GM19395 (cell line): ENCODE measurements at regions not wholly inside any gene's neighbourhood (a gene's known extent, or its start where the extent isn't known, plus 50 kb on each side); places are given as distances from the start of the nearest gene placed in this dataset.
A peak's percentile ranks its signal among the peaks of the same experiment; 100 is the strongest.
"Not testable (repeated sequence)": the region's sequence is repeated elsewhere in the genome, so short reads cannot be mapped to it uniquely, and the experiment has no call there.

Source experiments
- ATAC-seq: cut with Tn5 transposase; IDR thresholded peaks from one replicate; pipeline ENCODE4 v1.9.1; 2021; ENCODE audit warnings: mild to moderate bottlenecking, moderate library complexity; ENCODE audit not compliant: unreplicated experiment

GRCh38 chr2:221775096-221775495 lies 203.0 kb upstream of the EPHA4 start:
- ATAC-seq, result no peak

GRCh38 chr2:221774136-221774535 lies 202.0 kb upstream of the EPHA4 start:
- ATAC-seq, result no peak

DNA sequence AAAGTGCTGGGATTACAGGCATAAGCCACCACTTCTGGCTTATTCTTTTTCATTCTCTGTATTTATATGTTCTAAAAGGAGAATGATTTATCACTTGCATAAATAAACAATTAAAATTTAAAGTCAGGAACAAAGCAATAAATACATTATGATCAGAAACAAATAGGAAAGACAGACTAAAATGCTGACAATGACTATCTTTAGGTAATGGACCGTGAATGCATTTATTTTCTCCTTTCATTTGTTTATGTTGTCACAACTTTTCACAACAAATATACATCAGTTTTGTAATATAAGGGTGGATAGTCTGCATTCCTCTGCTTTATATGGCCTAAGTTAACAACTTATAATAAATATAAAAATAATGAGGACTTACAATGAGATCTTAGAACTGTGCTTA lies 199.2 kb upstream of the EPHA4 start:
- ATAC-seq, result no peak

- ATAC-seq, result no peak
Observed at GRCh38 chr2:221767106-221768012, 195.3 kb upstream of the EPHA4 start.

GRCh38 chr2:221762496-221762895 lies 190.4 kb upstream of the EPHA4 start:
- ATAC-seq, result no peak

DNA sequence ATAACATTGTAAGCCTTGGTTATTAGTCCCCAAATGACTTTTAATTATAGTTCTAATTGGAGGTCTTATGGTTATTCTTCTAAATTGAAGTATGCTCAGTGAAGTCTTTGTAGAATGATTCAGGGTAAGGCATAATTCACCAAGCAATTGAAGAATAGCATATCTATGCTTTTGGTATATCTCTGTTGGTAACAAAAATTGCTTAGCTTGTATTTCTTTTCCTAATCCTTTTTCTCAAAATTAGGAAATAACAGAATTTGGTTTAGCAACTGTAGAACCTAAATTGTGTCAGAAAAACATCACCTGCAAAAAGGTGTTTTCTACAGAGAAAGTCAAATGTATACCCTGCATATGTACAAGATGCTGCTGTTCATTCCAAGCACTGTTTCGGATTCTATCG lies 189.2 kb upstream of the EPHA4 start:
- ATAC-seq, result no peak

DNA sequence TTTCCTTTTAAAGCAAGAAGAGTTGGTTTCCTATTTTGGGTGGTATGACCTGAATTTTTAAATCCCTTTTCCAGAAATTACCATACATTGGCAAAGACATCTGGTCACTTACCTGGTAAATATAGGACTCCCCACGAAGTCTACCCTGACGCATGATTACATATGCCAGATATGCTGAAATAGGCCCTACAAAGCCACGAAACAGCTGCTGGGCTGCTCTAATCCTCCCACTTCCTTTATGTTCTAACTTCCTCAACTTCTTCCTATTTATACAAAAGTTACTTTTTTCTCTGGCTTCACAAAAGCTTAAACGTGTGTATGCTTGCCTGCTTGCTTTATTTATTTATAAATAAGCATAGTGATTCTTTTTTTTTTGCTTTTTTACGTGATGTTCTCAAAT lies 186.0 kb upstream of the EPHA4 start:
- no peak for ATAC-seq

DNA sequence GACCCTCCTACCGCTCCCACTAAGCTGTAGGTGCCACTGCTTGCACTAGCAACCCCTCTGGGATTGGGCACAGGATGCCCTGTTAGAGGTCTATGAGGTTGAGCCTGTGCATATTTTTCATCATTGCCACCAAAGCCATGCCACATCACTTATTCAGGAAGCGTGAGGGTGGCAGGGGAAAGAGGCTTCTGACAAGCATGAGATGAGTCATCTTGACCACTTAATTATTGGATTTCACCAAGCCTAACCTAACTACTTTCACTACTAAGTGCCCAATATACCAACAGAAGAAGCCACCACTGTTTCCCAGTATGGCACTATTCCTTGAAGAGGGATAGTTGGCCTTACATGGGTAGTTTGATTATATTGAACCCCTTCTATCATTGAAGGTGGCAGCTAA lies 181.3 kb upstream of the EPHA4 start:
- ATAC-seq, result no peak

GRCh38 chr2:221752781-221753180 lies 180.7 kb upstream of the EPHA4 start:
- ATAC-seq, result no peak

DNA sequence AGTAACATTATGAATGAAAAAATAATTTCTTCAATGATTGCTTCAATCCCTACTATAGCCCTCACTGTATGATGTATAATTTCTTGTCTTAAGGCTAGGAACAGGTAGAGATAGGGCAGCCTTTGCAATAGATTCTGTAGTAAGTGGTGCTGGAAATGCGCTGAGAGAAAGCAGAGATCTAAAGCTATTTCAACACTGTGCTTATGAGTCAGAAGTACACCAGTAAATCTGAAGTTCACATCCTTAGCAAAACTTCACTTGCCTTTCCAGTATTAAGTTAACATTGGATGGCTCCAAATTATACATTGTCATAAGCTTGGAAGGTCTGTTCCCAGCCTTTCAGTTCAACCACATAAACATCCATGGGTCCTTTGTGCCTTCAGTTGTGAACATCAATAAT lies 178.2 kb upstream of the EPHA4 start:
- ATAC-seq, result no peak

DNA sequence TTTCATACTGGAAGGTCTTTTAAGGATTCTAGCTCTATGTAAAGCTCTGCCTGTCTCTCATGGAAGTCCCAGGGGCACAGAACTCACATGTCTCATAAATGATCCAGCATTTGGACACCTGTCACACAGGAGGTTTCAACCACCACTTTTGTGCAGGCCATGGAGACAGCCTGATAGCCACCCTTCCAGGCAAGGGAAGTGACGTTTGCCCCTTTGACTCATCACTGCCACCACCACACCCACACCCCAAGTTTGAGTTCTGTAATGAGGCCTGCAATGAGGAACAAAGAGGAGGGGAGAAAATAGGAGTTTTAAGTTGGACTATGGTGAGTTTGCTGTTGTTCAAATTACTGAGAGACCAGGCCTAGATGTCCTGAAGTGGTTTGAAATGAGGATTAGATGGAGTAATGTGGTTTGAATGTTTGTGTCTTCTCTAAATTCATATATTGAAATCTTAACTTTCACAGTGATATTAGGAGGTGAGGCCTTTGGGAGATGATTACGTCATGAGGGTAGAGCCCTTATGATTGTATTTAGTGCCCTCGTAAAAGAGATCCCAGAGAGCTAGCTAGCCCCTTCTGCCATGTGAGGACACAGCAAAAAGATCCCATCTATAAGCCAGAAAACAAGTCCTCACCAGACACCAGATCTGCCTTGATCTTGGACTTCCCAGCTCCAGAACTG lies 175.3 kb upstream of the EPHA4 start:
- peak; percentile 82 for ATAC-seq

- ATAC-seq, result no peak
Observed at GRCh38 chr2:221741496-221742211, 169.6 kb upstream of the EPHA4 start.

DNA sequence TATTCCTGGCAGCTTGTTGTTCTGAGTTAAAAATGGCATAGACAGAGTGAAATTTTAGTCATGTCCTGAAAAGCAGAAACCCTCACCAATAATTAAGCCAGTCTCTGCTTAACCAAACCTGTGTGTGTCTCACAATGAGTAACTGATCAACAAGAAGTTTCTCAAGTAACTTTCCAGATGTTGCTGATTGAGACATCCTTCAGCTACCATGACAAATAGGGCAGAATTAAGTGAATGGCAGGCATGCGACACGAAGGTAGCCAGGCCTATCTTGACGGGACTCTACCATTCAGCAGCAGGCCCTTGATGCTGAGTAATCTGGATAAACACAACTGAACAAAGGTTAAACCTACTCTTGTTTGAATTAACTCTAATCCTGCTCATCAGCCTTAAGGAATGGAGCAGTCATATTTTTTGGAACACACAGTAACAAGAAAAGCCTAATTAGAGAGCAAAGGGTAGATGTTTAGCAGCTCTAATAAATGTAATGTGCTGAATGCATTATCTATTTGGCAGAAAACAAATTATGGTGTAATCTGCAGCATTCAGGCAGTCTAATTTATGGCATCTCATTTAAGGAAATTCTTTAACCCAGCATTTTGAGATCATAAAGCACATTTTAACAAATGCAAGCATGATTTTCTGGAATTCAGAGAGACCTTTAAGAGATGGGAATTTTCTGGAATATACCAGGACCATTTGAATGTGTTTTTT lies 159.5 kb upstream of the EPHA4 start:
- ATAC-seq, result peak; percentile 90

DNA sequence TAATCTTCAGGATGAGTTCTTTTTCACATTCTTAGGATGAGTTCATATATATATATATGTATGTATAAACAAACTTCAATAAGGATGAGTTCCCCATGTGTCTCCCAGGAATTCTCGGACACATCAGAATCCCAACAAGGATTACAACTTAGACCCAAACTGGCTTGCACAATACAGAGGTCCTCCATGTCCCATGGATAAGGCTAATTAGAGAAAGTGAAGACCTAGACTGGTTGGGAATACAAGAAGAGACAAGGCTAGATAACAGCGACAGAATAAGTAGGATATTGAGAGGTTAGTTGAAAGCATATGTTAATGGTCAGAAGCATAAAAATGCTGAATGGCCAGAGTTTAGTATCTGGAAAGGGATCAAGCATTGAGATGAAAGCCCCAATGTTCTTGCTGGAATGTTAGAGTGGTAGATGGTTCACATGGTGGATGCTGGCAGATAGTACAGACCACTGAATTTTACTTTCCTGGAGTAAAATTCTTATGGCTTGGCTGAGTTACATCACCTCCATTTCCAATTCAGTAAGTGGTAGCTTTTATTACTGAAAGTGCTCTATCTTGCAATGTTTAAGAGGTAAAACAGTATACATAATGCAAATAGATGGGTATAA lies 154.9 kb upstream of the EPHA4 start:
- no peak for ATAC-seq

DNA sequence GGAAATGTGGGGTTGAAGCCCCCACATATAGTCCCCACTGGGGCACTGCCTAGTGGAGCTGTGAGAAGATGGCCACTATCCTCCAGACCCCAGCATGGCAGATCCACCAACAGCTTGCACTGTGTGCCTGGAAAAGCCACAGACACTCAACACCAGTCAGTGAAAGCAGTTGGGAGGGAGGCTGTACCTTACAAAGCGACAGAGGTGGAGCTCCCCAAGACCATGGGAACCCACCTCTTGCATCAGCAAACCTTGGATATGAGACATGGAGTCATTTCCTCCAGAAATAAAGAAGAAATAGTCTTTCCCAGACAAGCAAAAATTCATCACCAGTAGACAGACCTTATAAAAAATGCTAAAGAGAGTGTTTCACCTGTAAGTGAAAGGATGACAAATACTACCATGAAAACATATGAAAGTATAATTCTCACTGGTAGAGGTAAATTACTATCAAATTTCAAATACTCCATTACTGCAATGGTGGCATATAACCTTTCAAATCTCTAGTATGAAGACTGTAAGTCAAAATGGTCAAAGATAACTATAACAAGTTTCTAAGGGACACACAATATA lies 152.6 kb upstream of the EPHA4 start:
- ATAC-seq, result no peak

DNA sequence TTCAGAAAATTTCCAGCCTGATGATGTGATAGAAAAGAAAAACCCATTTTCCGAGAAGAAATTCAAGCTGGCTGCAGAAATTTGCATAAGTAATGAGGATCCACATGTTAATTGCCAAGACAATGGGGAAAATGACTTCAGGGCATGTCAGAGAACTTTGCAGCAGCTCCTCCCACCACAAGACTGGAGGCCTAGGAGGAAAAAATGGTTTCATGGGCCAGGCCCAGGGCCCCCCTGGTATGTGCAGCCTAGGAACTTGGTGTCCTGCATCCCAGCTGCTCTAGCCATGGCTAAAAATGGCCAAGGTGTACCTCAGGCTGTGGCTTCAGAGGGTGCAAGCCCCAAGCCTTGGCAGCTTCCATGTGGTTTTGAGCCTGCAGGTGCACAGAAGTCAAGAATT lies 152.0 kb upstream of the EPHA4 start:
- ATAC-seq, result not testable (repeated sequence)

GRCh38 chr2:221716426-221717303 lies 144.6 kb upstream of the EPHA4 start:
- ATAC-seq, result no peak

DNA sequence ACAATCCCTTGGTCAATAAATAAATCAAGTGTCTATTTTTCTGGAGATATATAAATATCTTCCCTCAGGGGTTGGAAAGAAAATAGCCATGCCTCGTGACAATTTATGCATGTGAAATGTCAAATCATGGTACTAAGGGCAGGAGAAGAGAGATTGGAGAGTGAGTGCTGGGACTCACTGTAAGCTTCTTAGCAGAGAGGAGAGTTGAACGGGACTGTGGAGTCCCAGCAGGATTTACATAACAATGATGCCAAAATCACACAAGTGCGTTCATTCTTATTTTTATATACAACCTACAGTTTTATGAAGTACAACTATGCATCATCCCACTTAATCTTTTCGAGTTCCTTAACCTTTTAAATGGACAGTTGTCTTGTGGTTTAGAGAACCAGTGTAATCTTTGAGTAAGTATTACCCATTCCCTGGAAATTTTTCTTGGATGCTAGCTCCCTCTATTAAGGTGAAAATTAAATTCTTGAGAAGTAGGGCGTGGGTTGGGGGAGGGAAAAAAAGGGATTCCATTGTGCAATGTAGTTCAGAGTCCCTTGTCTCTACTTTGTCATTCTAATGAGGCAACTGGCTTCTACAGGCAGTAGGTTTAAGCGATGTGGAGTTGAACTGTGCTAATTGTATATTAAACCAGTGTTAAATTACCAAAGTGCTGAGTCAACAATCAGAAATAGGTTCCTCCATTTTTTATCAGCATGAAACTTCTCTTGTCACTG lies 143.6 kb upstream of the EPHA4 start:
- ATAC-seq, result no peak

DNA sequence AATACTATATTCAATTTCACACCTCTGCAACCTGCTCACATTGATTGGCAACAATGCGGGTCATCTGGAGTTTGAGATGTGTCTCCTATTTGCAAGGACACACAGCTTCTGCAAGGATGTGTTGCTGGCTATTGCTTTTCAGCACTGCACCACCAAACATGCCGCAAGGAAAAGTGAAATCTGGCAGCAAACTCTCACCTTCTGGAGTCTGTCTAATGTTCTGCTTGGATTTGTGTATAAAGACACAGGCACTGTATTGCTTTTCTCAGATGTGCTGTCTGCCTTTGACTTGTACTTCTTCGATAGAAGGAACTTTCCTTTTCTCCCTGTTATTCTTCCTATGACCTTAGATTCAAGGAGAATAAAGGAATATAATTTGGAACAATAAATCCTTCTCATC lies 138.6 kb upstream of the EPHA4 start:
- no peak for ATAC-seq
